Epithelial cell of esophagus (primary cell): ENCODE measurements at regions not wholly inside any gene's neighbourhood (a gene's known extent, or its start where the extent isn't known, plus 50 kb on each side); places are given as distances from the start of the nearest gene placed in this dataset.

ENCODE experiments used
- DNase-seq: peaks from one replicate; pipeline ENCODE4 v3.0.0; 2010; ENCODE audit warnings: low read depth
- H3K4me3 ChIP-seq: 2 replicates; pipeline ENCODE4 v1.5.1; 2011; ENCODE audit warnings: mild to moderate bottlenecking, low read length, control low read depth
- TF ChIP-seq, protein P1 (sequence below): IDR thresholded peaks from 2 replicates; pipeline ENCODE4 v1.5.1; 2011; ENCODE audit warnings: low read depth, mild to moderate bottlenecking, low read length, control low read depth, inconsistent platforms; ENCODE audit not compliant: insufficient read depth; ENCODE audit errors: missing control alignments

DNA sequence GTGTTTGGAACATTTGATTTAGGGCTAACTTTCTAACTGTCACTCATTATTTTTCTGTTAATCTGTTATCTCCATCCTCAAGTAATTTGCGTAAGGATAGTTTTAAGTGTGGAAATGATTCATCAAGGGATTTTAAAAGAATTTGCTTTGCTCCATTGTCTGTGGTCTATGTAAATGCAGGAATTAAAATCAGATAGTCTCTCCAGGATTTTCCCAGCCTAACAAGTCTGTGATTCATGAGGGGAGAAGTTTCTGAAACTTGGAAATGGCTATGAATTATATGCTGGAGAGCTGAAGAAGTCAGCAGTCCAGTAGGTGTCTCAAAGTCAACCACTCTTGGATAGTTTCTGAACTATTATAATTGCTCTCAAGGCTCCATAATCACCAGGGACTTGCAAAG, 264.5 kb downstream of the MRPL39 start:
- H3K4me3 ChIP-seq: no peak overlapping the region
- TF ChIP-seq, protein P1, sequence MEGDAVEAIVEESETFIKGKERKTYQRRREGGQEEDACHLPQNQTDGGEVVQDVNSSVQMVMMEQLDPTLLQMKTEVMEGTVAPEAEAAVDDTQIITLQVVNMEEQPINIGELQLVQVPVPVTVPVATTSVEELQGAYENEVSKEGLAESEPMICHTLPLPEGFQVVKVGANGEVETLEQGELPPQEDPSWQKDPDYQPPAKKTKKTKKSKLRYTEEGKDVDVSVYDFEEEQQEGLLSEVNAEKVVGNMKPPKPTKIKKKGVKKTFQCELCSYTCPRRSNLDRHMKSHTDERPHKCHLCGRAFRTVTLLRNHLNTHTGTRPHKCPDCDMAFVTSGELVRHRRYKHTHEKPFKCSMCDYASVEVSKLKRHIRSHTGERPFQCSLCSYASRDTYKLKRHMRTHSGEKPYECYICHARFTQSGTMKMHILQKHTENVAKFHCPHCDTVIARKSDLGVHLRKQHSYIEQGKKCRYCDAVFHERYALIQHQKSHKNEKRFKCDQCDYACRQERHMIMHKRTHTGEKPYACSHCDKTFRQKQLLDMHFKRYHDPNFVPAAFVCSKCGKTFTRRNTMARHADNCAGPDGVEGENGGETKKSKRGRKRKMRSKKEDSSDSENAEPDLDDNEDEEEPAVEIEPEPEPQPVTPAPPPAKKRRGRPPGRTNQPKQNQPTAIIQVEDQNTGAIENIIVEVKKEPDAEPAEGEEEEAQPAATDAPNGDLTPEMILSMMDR: no peak
- no peak for DNase-seq

- DNase-seq: no peak
- TF ChIP-seq, protein P1: no peak
- no peak overlapping the region for H3K4me3 ChIP-seq
These were observed 265.3 kb downstream of the MRPL39 start for GRCh38 chr21:25341981-25342380.

DNA sequence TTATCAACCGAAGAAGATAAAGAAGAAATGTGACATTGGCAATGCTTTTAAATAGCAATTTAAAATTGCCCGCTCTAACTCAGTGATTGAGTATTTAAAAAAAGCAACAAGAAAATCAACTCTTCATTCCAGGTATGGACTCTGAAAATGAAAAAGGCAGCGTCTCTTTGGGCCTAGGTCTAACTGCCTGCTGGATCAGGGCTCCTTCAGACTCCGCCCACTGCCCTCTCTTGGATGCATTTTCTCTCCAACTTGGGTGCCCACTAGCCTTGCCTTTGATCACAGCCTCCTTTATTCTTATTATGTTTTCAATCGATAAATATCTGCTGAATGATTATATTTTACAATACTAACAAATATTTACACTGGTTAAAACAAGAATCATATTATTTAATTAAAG, 268.9 kb downstream of the MRPL39 start:
- TF ChIP-seq, protein P1: no peak
- no peak for DNase-seq
- H3K4me3 ChIP-seq: no peak overlapping the region

- no peak overlapping the region for H3K4me3 ChIP-seq
- peak; percentile 28 for DNase-seq
- TF ChIP-seq, protein P1: no peak
These were observed 273.1 kb downstream of the MRPL39 start for GRCh38 chr21:25334046-25334730.

DNA sequence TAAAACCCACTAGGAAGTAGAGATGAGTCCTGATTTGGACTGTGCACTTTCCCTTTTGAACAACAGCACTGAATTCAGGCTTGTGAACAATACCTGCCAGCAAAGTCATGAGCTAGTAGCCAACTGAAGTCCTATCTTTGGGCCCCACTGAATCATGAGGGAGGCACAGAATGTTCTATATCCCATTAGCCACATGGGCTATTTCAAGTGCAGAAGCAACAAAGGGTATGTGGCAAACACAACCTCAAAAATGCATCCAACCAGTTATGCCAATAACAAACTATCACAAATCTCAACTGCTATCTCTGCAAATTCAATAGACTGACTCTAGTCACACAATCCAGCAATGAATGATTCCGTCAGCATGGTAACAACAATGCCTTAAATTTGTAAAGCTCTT, 276.0 kb downstream of the MRPL39 start:
- TF ChIP-seq, protein P1: no peak
- no peak for DNase-seq
- H3K4me3 ChIP-seq: no peak overlapping the region

DNA sequence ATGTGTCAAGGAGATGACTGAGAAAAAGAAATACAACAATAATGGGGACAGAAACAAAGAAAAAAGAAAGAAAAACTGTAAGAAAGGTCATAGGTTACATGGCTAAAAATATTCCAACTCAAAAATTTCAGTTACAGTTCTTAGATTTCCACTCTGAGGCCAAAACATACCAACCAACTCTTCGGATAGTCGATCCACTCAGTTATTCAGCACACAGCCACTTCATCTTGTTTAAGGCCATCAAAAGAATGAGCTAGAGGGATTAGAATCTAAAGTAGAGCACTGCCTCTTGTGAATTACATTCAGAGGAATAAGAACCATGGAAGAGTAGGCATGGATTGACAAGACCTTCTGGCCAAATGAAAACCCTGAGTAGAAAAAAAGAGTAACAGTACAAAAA, 277.0 kb downstream of the MRPL39 start:
- TF ChIP-seq, protein P1: no peak
- peak; percentile 2 for DNase-seq

DNA sequence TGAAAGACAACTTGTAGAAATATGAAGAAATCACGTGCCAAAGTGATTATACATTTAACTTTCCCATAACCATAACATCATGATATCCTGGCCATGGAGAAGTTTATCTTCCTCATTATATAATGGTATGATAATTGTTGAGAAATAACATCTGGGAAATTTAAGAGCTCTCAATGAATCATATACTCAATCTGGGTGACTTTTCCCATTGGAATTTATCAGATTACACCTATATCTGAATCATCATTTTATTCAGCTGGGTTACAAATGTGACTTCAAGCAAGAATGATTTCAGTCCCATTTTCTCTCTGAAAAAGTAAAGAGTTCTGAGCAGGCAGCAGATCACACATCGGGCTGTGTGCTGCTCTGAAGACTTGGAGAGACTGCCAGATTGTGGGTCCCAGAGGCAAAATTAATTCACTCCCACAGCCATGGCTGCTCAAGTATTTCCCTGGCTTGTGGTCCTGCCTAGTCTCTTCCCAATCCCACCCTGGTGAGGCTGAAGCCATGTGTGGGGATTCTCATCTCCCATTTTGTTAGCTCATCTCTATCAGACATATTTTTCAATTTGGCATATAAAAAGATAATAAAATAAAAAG, 278.0 kb downstream of the MRPL39 start:
- peak; percentile 78 for DNase-seq
- TF ChIP-seq, protein P1: no peak
- no peak overlapping the region for H3K4me3 ChIP-seq

More for the DNA sequence above, 277.0 kb downstream of the MRPL39 start:
- no peak overlapping the region for H3K4me3 ChIP-seq
